ENCODE measurements at regions not wholly inside any gene's neighbourhood (a gene's known extent, or its start where the extent isn't known, plus 50 kb on each side); places are given as distances from the start of the nearest gene placed in this dataset.

GRCh38 chr9:653856-654387 lies 187.6 kb upstream of the DMRT1 start:
- no peak overlapping the region for H3K27ac ChIP-seq (ENCODE audit: insufficient read depth, low read depth, low read length)
- POLR2A ChIA-PET: no interaction called here
- no peak overlapping the region for H3K4me3 ChIP-seq (replicated peaks in 1 of 3; ENCODE audit: insufficient read depth in 1 of 3, low read depth in 1 of 3, low read length in 3 of 3)
- H4K20me1 ChIP-seq (replicated peaks; ENCODE audit: control insufficient read depth, extremely low read depth, insufficient read depth, low read length): no peaks in the 10 kb centered on the region
- intact Hi-C loops (cut with micrococcal nuclease) (no loop called here), dilution Hi-C loops (cut with MboI; ENCODE audit: extremely low pct_ligation_motif_present, low sequenced_read_pairs) (no loop called here)
- no peaks in the 10 kb centered on the region for H3K27me3 ChIP-seq (ENCODE audit: control insufficient read depth in 2 of 2, insufficient read depth in 2 of 2, low read length in 2 of 2)
- no peak overlapping the region for H3K9ac ChIP-seq (replicated peaks; ENCODE audit: extremely low read depth, insufficient read depth, low read length)
- TF ChIP-seq EZH2 (IDR thresholded peaks at IDR 0.05; ENCODE audit: borderline replicate concordance, low read depth, low read length, severe bottlenecking): no peak
- TF ChIP-seq, protein P1, sequence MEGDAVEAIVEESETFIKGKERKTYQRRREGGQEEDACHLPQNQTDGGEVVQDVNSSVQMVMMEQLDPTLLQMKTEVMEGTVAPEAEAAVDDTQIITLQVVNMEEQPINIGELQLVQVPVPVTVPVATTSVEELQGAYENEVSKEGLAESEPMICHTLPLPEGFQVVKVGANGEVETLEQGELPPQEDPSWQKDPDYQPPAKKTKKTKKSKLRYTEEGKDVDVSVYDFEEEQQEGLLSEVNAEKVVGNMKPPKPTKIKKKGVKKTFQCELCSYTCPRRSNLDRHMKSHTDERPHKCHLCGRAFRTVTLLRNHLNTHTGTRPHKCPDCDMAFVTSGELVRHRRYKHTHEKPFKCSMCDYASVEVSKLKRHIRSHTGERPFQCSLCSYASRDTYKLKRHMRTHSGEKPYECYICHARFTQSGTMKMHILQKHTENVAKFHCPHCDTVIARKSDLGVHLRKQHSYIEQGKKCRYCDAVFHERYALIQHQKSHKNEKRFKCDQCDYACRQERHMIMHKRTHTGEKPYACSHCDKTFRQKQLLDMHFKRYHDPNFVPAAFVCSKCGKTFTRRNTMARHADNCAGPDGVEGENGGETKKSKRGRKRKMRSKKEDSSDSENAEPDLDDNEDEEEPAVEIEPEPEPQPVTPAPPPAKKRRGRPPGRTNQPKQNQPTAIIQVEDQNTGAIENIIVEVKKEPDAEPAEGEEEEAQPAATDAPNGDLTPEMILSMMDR (IDR thresholded peaks at IDR 0.05; ENCODE audit: extremely low read depth in 1 of 2, insufficient read depth in 1 of 2, low read depth in 1 of 2, low read length in 2 of 2): no peak
- no peak for TF ChIP-seq GATA2 (IDR thresholded peaks at IDR 0.05; ENCODE audit: insufficient read depth, insufficient read length, low read depth, low read length)
- no peak for TF ChIP-seq JUN (IDR thresholded peaks at IDR 0.05; ENCODE audit: borderline replicate concordance, insufficient read depth, insufficient read length, low read depth)
- TF ChIP-seq, protein P2, sequence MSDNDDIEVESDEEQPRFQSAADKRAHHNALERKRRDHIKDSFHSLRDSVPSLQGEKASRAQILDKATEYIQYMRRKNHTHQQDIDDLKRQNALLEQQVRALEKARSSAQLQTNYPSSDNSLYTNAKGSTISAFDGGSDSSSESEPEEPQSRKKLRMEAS (IDR thresholded peaks at IDR 0.05; ENCODE audit: insufficient read depth, insufficient read length): no peak
- no peak for TF ChIP-seq POLR2AphosphoS5 (IDR thresholded peaks at IDR 0.05; ENCODE audit: insufficient read depth, low read depth, low read length)
- no peak for TF ChIP-seq FOS (IDR thresholded peaks at IDR 0.05; ENCODE audit: borderline replicate concordance, insufficient read depth, low read length)
- no peak for TF ChIP-seq MYC (IDR thresholded peaks at IDR 0.05; ENCODE audit: low read depth, low read length)
- no peak for TF ChIP-seq POLR2A (IDR thresholded peaks at IDR 0.05; ENCODE audit: low read depth, low read length)
- DNase-seq (ENCODE audit: low read depth, low spot score) (no peak), FAIRE-seq (no peak)
- H3K79me2 ChIP-seq (ENCODE audit: control insufficient read depth, insufficient read depth, low read length): no peaks in the 10 kb centered on the region
- no peaks in the 10 kb centered on the region for H3K4me1 ChIP-seq (ENCODE audit: control insufficient read depth, extremely low read depth, insufficient read depth, low read length)
- no peak overlapping the region for H2AFZ ChIP-seq (ENCODE audit: low read depth, low read length)
- CTCF ChIA-PET: no interaction called here
- H3K4me2 ChIP-seq (ENCODE audit: insufficient read depth, low read length): no peak overlapping the region
- H3K9me3 ChIP-seq (replicated peaks; ENCODE audit: control insufficient read depth, insufficient read depth, low read length): no peaks in the 10 kb centered on the region
- no peaks in the 10 kb centered on the region for H3K9me1 ChIP-seq (replicated peaks; ENCODE audit: control insufficient read depth, extremely low read depth, insufficient read depth, low read length)
- BruUV-seq (replicated peaks): no TSS peak
- no peaks in the 10 kb centered on the region for H3K36me3 ChIP-seq (ENCODE audit: control insufficient read depth in 2 of 2, extremely low read depth in 1 of 2, insufficient read depth in 2 of 2, low read length in 2 of 2)

Measured in endothelial cell of umbilical vein (primary cell).